Neuronal stem cell (in vitro differentiated cells): ENCODE measurements at regions not wholly inside any gene's neighbourhood (a gene's known extent, or its start where the extent isn't known, plus 50 kb on each side); places are given as distances from the start of the nearest gene placed in this dataset.
"Not testable (repeated sequence)": the region's sequence is repeated elsewhere in the genome, so short reads cannot be mapped to it uniquely, and the experiment has no call there.

Experiments used
- DNase-seq: peaks from one replicate; pipeline ENCODE4 v3.0.0-alpha.2; 2013; ENCODE audit warnings: low spot score
- H2AFZ ChIP-seq: one replicate; pipeline ENCODE4 v1.6.1; 2013; ENCODE audit warnings: mild to moderate bottlenecking, low read length, inconsistent platforms
- H2AK5ac ChIP-seq: 2 replicates; pipeline ENCODE4 v1.6.1; 2013; ENCODE audit warnings: low read depth, mild to moderate bottlenecking, inconsistent platforms, low read length, moderate library complexity, mixed read lengths
- H2BK120ac ChIP-seq: 2 replicates; pipeline ENCODE4 v1.6.1; 2013; ENCODE audit warnings: low read depth, mild to moderate bottlenecking, inconsistent platforms, low read length, moderate library complexity, mixed read lengths
- H2BK12ac ChIP-seq: one replicate; pipeline ENCODE4 v1.6.1; 2013; ENCODE audit warnings: low read length, inconsistent platforms
- H2BK15ac ChIP-seq: 2 replicates; pipeline ENCODE4 v1.6.1; 2013; ENCODE audit warnings: mild to moderate bottlenecking, low read length, inconsistent platforms, mixed read lengths
- H2BK5ac ChIP-seq: one replicate; pipeline ENCODE4 v1.6.1; 2013; ENCODE audit warnings: inconsistent platforms, mild to moderate bottlenecking, low read length, moderate library complexity
- H3K14ac ChIP-seq: one replicate; pipeline ENCODE4 v1.6.1; 2013; ENCODE audit warnings: low read length, inconsistent platforms
- H3K18ac ChIP-seq: 2 replicates; pipeline ENCODE4 v1.6.1; 2013; ENCODE audit warnings: low read length, inconsistent platforms
- H3K23ac ChIP-seq: 2 replicates; pipeline ENCODE4 v1.6.1; 2013; ENCODE audit warnings: low read depth, mild to moderate bottlenecking, mixed read lengths, low read length, inconsistent platforms; ENCODE audit not compliant: poor library complexity
- H3K27ac ChIP-seq: replicated peaks from 3 replicates; pipeline ENCODE4 v1.5.1; 2013; ENCODE audit warnings: low read length, inconsistent platforms
- H3K27me3 ChIP-seq, 3 experiments: 2 replicates each; pipeline ENCODE4 v1.6.1; 2013; ENCODE audit warnings: low read length in 3 of 3, mild to moderate bottlenecking in 2 of 3, inconsistent platforms in 1 of 3, low read depth in 1 of 3, mixed read lengths in 1 of 3, moderate library complexity in 1 of 3; ENCODE audit not compliant: control insufficient read depth in 3 of 3, insufficient read depth in 3 of 3
- H3K36me3 ChIP-seq, 2 donors: replicated peaks in 1 of 2; 2 replicates each; pipeline ENCODE4 v1.6.1; 2013; ENCODE audit warnings: low read length in 2 of 2; ENCODE audit not compliant: control insufficient read depth in 2 of 2, insufficient read depth in 2 of 2
- H3K4ac ChIP-seq: 2 replicates; pipeline ENCODE4 v1.6.1; 2013; ENCODE audit warnings: inconsistent platforms, mild to moderate bottlenecking, low read length, moderate library complexity
- H3K4me1 ChIP-seq, 2 donors: 1 replicate in 1 of 2; 2 replicates in 1 of 2; pipeline ENCODE4 v1.6.1; 2013; ENCODE audit warnings: low read length in 2 of 2, low read depth in 1 of 2; ENCODE audit not compliant: control insufficient read depth in 2 of 2, insufficient read depth in 1 of 2
- H3K4me2 ChIP-seq: one replicate; pipeline ENCODE4 v1.6.1; 2013; ENCODE audit warnings: mild to moderate bottlenecking, low read length, inconsistent platforms; ENCODE audit not compliant: insufficient read depth, poor library complexity, severe bottlenecking
- H3K4me3 ChIP-seq, 2 donors: 2 replicates each; pipeline ENCODE4 v1.5.1; 2013; ENCODE audit warnings: low read length in 2 of 2, mild to moderate bottlenecking in 2 of 2, inconsistent platforms in 1 of 2, moderate library complexity in 1 of 2
- H3K79me1 ChIP-seq: one replicate; pipeline ENCODE4 v1.6.1; 2013; ENCODE audit warnings: low read depth, mild to moderate bottlenecking, inconsistent platforms, low read length, moderate library complexity
- H3K9ac ChIP-seq: one replicate; pipeline ENCODE4 v1.6.1; 2013; ENCODE audit warnings: mild to moderate bottlenecking, low read depth, low read length, inconsistent platforms; ENCODE audit not compliant: poor library complexity
- H3K9me3 ChIP-seq, 2 donors: replicated peaks in 1 of 2; 2 replicates each; pipeline versions ENCODE3 to v1.6.1; 2013; ENCODE audit warnings: low read length in 2 of 2, mild to moderate bottlenecking in 2 of 2, inconsistent platforms in 1 of 2, low read depth in 1 of 2, mixed read lengths in 1 of 2, moderate library complexity in 1 of 2; ENCODE audit not compliant: control insufficient read depth in 2 of 2, insufficient read depth in 1 of 2
- H4K8ac ChIP-seq: one replicate; pipeline ENCODE4 v1.6.1; 2013; ENCODE audit warnings: low read depth, mild to moderate bottlenecking, inconsistent platforms, low read length, moderate library complexity
- H4K91ac ChIP-seq: one replicate; pipeline ENCODE4 v1.6.1; 2013; ENCODE audit warnings: low read length, low read depth, mild to moderate bottlenecking, inconsistent platforms; ENCODE audit not compliant: poor library complexity
- WGBS, 2 donors: extraction: QIAGEN DNeasy Blood & Tissue Kit; methylation state at CpG; one replicate each; pipeline ENCODE4 v1.1.7; 2013; ENCODE audit warnings: missing lambda C conversion rate in 2 of 2, mixed read lengths in 1 of 2; ENCODE audit not compliant: insufficient read length in 2 of 2, insufficient replicate concordance in 1 of 2; ENCODE audit errors: extremely low coverage in 2 of 2; 5-methylcytosine and 5-hydroxymethylcytosine counted together

- Histone ChIP-seq H2BK15ac (no peak overlapping the region), H3K36me3 (no peaks in the 10 kb centered on the region), H3K4ac (no peak overlapping the region), H3K27me3 (no peaks in the 10 kb centered on the region), H3K18ac (no peak overlapping the region), H3K4me3 (no peak overlapping the region), H2BK5ac (no peak overlapping the region), H2BK12ac (no peak overlapping the region), H3K4me1 (no peaks in the 10 kb centered on the region), H3K9ac (no peak overlapping the region), H2AFZ (no peak overlapping the region), H3K14ac (no peak overlapping the region), H2BK120ac (no peak overlapping the region), H3K23ac (no peak overlapping the region), H4K91ac (no peak overlapping the region), H3K9me3 (no peaks in the 10 kb centered on the region), H3K79me1 (no peaks in the 10 kb centered on the region), H3K4me2 (no peak overlapping the region), H4K8ac (no peak overlapping the region), H3K27ac (no peak overlapping the region), H2AK5ac (no peak overlapping the region)
- DNase-seq = no peak
- WGBS, 2 donors = no CpG with 5 or more reads among the region's 1 CpG
Observed at GRCh38 chr3:88478460-88478859, 328.7 kb downstream of the C3orf38 start.

GRCh38 chr3:88480822-88481221 is 331.1 kb downstream of the C3orf38 start:
- Histone ChIP-seq H3K4me3 (no peak overlapping the region), H3K79me1 (no peaks in the 10 kb centered on the region), H3K18ac (no peak overlapping the region), H3K9me3 (no peaks in the 10 kb centered on the region), H3K4me2 (no peak overlapping the region), H4K8ac (no peak overlapping the region), H2BK15ac (no peak overlapping the region), H2BK5ac (no peak overlapping the region), H3K4me1 (no peaks in the 10 kb centered on the region), H4K91ac (no peak overlapping the region), H3K23ac (no peak overlapping the region), H2BK12ac (no peak overlapping the region), H3K14ac (no peak overlapping the region), H2AK5ac (no peak overlapping the region), H2BK120ac (no peak overlapping the region), H3K9ac (no peak overlapping the region), H3K4ac (no peak overlapping the region), H3K27me3 (no peaks in the 10 kb centered on the region), H3K27ac (no peak overlapping the region), H2AFZ (no peak overlapping the region), H3K36me3 (no peaks in the 10 kb centered on the region)
- WGBS, 2 donors = no CpG with 5 or more reads among the region's 3 CpGs
- no peak for DNase-seq

- Histone ChIP-seq H2BK5ac (no peak overlapping the region), H3K9ac (no peak overlapping the region), H3K4me3 (no peak overlapping the region), H3K36me3 (no peaks in the 10 kb centered on the region), H3K18ac (no peak overlapping the region), H2BK12ac (no peak overlapping the region), H3K79me1 (no peaks in the 10 kb centered on the region), H3K27ac (no peak overlapping the region), H3K9me3 (no peaks in the 10 kb centered on the region), H3K14ac (no peak overlapping the region), H2AK5ac (no peak overlapping the region), H3K4me2 (no peak overlapping the region), H2AFZ (no peak overlapping the region), H2BK15ac (no peak overlapping the region), H3K4me1 (no peaks in the 10 kb centered on the region), H3K27me3 (no peaks in the 10 kb centered on the region), H4K8ac (no peak overlapping the region), H2BK120ac (no peak overlapping the region), H3K23ac (no peak overlapping the region), H3K4ac (no peak overlapping the region), H4K91ac (no peak overlapping the region)
- DNase-seq = no peak
Observed at GRCh38 chr3:88485001-88485400, 335.2 kb downstream of the C3orf38 start.

GRCh38 chr3:88508818-88509217 is 359.1 kb downstream of the C3orf38 start:
- H3K23ac ChIP-seq, H2BK5ac ChIP-seq, H3K27me3 ChIP-seq, H3K14ac ChIP-seq, H4K8ac ChIP-seq, H2BK120ac ChIP-seq, H2AFZ ChIP-seq, H3K9me3 ChIP-seq, H2BK12ac ChIP-seq, H2AK5ac ChIP-seq, H4K91ac ChIP-seq, DNase-seq, H3K4ac ChIP-seq, H3K18ac ChIP-seq, H2BK15ac ChIP-seq, H3K9ac ChIP-seq, H3K4me2 ChIP-seq, H3K27ac ChIP-seq, H3K36me3 ChIP-seq, H3K4me1 ChIP-seq, H3K4me3 ChIP-seq, H3K79me1 ChIP-seq: not testable (repeated sequence)
- no CpG with 5 or more reads among the region's 15 CpGs for WGBS, 2 donors
